ENCODE measurements at regions not wholly inside any gene's neighbourhood (a gene's known extent, or its start where the extent isn't known, plus 50 kb on each side); places are given as distances from the start of the nearest gene placed in this dataset.

DNA sequence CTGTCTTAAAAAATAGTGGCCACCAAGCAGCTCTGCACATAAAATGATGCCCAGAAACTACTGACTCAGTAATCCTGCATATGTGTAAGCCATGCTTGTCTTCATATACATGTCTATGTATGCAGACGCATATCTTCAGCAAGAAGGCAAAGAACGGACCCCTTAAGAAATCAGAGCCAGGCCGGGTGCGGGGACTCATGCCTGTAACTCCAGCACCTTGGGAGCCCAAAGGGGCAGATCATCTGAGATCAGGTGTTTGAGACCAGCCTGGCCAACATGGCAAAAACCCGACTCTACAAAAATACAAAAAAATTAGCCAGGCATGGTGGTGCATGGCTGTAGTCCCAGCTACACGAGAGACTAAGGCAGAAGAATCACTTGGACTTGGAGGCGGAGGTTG lies 295.0 kb downstream of the TCERG1L start:
- TF ChIP-seq, protein P1, sequence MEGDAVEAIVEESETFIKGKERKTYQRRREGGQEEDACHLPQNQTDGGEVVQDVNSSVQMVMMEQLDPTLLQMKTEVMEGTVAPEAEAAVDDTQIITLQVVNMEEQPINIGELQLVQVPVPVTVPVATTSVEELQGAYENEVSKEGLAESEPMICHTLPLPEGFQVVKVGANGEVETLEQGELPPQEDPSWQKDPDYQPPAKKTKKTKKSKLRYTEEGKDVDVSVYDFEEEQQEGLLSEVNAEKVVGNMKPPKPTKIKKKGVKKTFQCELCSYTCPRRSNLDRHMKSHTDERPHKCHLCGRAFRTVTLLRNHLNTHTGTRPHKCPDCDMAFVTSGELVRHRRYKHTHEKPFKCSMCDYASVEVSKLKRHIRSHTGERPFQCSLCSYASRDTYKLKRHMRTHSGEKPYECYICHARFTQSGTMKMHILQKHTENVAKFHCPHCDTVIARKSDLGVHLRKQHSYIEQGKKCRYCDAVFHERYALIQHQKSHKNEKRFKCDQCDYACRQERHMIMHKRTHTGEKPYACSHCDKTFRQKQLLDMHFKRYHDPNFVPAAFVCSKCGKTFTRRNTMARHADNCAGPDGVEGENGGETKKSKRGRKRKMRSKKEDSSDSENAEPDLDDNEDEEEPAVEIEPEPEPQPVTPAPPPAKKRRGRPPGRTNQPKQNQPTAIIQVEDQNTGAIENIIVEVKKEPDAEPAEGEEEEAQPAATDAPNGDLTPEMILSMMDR (conservative IDR thresholded peaks at IDR 0.05; ENCODE audit: low read depth, low read length): no peak
- TF ChIP-seq BHLHE40 (IDR thresholded peaks at IDR 0.05; ENCODE audit: low read depth, low read length) (no peak), POLR2A (IDR thresholded peaks at IDR 0.05; ENCODE audit: low read depth, low read length) (no peak), SMC3 (IDR thresholded peaks at IDR 0.05; ENCODE audit: low read depth, low read length) (no peak), NFE2L2 (IDR thresholded peaks at IDR 0.05; ENCODE audit: low read depth, low read length) (no peak), RCOR1 (IDR thresholded peaks at IDR 0.05; ENCODE audit: insufficient replicate concordance, low read length) (no peak), MAZ (IDR thresholded peaks at IDR 0.05; ENCODE audit: borderline replicate concordance, low read depth, low read length) (no peak), MXI1 (IDR thresholded peaks at IDR 0.05; ENCODE audit: borderline replicate concordance, low read depth, low read length) (no peak), RAD21 (IDR thresholded peaks at IDR 0.05; ENCODE audit: low read length) (no peak), MAFK (IDR thresholded peaks at IDR 0.05; ENCODE audit: low read depth, low read length) (no peak), CEBPB (IDR thresholded peaks at IDR 0.05; ENCODE audit: low read depth, low read length) (no peak)
- TF ChIP-seq, protein P2, sequence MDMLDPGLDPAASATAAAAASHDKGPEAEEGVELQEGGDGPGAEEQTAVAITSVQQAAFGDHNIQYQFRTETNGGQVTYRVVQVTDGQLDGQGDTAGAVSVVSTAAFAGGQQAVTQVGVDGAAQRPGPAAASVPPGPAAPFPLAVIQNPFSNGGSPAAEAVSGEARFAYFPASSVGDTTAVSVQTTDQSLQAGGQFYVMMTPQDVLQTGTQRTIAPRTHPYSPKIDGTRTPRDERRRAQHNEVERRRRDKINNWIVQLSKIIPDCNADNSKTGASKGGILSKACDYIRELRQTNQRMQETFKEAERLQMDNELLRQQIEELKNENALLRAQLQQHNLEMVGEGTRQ (IDR thresholded peaks at IDR 0.05; ENCODE audit: low read depth, low read length): no peak
- TF ChIP-seq, protein P3, sequence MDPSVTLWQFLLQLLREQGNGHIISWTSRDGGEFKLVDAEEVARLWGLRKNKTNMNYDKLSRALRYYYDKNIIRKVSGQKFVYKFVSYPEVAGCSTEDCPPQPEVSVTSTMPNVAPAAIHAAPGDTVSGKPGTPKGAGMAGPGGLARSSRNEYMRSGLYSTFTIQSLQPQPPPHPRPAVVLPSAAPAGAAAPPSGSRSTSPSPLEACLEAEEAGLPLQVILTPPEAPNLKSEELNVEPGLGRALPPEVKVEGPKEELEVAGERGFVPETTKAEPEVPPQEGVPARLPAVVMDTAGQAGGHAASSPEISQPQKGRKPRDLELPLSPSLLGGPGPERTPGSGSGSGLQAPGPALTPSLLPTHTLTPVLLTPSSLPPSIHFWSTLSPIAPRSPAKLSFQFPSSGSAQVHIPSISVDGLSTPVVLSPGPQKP (IDR thresholded peaks at IDR 0.05; ENCODE audit: borderline replicate concordance, low read depth, low read length): no peak
